NCI-H1105 (cell line): ENCODE measurements at regions not wholly inside any gene's neighbourhood (a gene's known extent, or its start where the extent isn't known, plus 50 kb on each side); places are given as distances from the start of the nearest gene placed in this dataset.

ENCODE experiments used
- DNase-seq: peaks from one replicate; lab custom pipeline; 2025; lab: John Stamatoyannopoulos, UW

- DNase-seq = no peak
Observed at GRCh38 chr1:93744299-93744988, 62.8 kb upstream of the BCAR3 start.

GRCh38 chr1:93743465-93743864 is 61.8 kb upstream of the BCAR3 start:
- no peak for DNase-seq

GRCh38 chr1:93740601-93741031 is 59.0 kb upstream of the BCAR3 start:
- no peak for DNase-seq

- no peak for DNase-seq
Observed at GRCh38 chr1:93740157-93740556, 58.5 kb upstream of the BCAR3 start.

GRCh38 chr1:93739472-93739871 is 57.8 kb upstream of the BCAR3 start:
- DNase-seq = no peak

- no peak for DNase-seq
Observed at GRCh38 chr1:93738926-93739325, 57.3 kb upstream of the BCAR3 start.

- no peak for DNase-seq
Observed at GRCh38 chr1:93738075-93738622, 56.5 kb upstream of the BCAR3 start.

- no peak for DNase-seq
Observed at GRCh38 chr1:93735722-93736121, 54.1 kb upstream of the BCAR3 start.

GRCh38 chr1:93734999-93735398 is 53.4 kb upstream of the BCAR3 start:
- no peak for DNase-seq

- no peak for DNase-seq
Observed at GRCh38 chr1:93733340-93733739, 51.7 kb upstream of the BCAR3 start.

GRCh38 chr1:93732514-93732913 is 50.9 kb upstream of the BCAR3 start:
- DNase-seq = no peak
